Activated T-cell treated with anti-CD3 and anti-CD28 coated beads for 48 hours (primary cell): ENCODE measurements at regions not wholly inside any gene's neighbourhood (a gene's known extent, or its start where the extent isn't known, plus 50 kb on each side); places are given as distances from the start of the nearest gene placed in this dataset.
"Not testable (repeated sequence)": the region's sequence is repeated elsewhere in the genome, so short reads cannot be mapped to it uniquely, and the experiment has no call there.

Experiments
- DNase-seq: peaks from one replicate; pipeline ENCODE4 v3.0.0-alpha.2; 2020; ENCODE audit warnings: low read depth

GRCh38 chr18:67455890-67456501, 60.5 kb downstream of the DSEL start:
- DNase-seq, result no peak

- no peak for DNase-seq
Observed at GRCh38 chr18:67453901-67454300, 62.6 kb downstream of the DSEL start.

GRCh38 chr18:67451960-67452359, 64.6 kb downstream of the DSEL start:
- no peak for DNase-seq

GRCh38 chr18:67451101-67451500, 65.4 kb downstream of the DSEL start:
- DNase-seq, result not testable (repeated sequence)

- no peak for DNase-seq
Observed at GRCh38 chr18:67433971-67434370, 82.5 kb downstream of the DSEL start.

GRCh38 chr18:67432806-67433205, 83.7 kb downstream of the DSEL start:
- DNase-seq, result no peak

GRCh38 chr18:67428805-67429204, 87.7 kb downstream of the DSEL start:
- DNase-seq, result no peak

GRCh38 chr18:67428158-67428557, 88.4 kb downstream of the DSEL start:
- no peak for DNase-seq

- no peak for DNase-seq
Observed at GRCh38 chr18:67426486-67426885, 90.0 kb downstream of the DSEL start.

- no peak for DNase-seq
Observed at GRCh38 chr18:67425672-67426071, 90.8 kb downstream of the DSEL start.

GRCh38 chr18:67421651-67422050, 94.9 kb downstream of the DSEL start:
- no peak for DNase-seq

GRCh38 chr18:67417864-67418523, 98.5 kb downstream of the DSEL start:
- DNase-seq, result no peak

- DNase-seq, result no peak
Observed at GRCh38 chr18:67411116-67411515, 105.4 kb downstream of the DSEL start.

- DNase-seq, result no peak
Observed at GRCh38 chr18:67410075-67411070, 106.1 kb downstream of the DSEL start.

GRCh38 chr18:67408240-67408639, 108.3 kb downstream of the DSEL start:
- DNase-seq, result no peak

GRCh38 chr18:67406714-67407113, 109.8 kb downstream of the DSEL start:
- no peak for DNase-seq

GRCh38 chr18:67402543-67402942, 114.0 kb downstream of the DSEL start:
- no peak for DNase-seq

- DNase-seq, result no peak
Observed at GRCh38 chr18:67400502-67401117, 115.9 kb downstream of the DSEL start.

- no peak for DNase-seq
Observed at GRCh38 chr18:67386032-67386431, 130.5 kb downstream of the DSEL start.

- DNase-seq, result no peak
Observed at GRCh38 chr18:67385455-67385854, 131.1 kb downstream of the DSEL start.

- DNase-seq, result not testable (repeated sequence)
Observed at GRCh38 chr18:67384057-67384456, 132.5 kb downstream of the DSEL start.

- DNase-seq, result no peak
Observed at GRCh38 chr18:67381608-67382150, 134.8 kb downstream of the DSEL start.
